ENCODE measurements at regions not wholly inside any gene's neighbourhood (a gene's known extent, or its start where the extent isn't known, plus 50 kb on each side); places are given as distances from the start of the nearest gene placed in this dataset.

DNA sequence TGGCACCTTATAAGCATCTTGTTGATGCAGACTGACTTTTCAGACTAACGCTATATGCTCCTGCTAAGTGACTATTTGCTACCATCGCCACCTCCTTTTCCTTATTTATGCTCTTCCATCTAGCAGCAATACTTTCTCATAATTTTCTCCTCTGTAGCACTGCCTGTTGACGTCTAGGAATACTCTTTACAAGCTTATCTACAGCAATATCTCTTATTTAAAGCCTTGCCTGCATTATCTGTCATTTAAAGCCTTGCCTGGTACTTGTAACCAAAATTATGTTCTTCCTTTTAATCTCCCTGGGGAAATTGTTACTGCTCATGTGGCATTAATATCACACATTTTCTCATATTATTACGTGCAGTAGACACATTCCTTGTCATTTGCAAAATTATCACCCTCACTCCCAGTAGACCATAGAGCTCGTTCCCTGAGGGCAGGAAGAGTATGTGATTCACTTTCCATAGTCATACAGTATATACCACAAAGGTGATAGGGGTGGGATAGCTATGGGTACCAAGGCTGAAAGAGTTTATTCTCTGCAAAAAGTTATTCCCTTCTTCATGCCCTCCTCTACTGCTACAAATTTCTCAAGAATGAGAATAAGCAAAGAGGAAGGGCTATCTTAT, 359.7 kb upstream of the PCDH15 start:
- DNase-seq (ENCODE audit: low spot score) = no peak

DNA sequence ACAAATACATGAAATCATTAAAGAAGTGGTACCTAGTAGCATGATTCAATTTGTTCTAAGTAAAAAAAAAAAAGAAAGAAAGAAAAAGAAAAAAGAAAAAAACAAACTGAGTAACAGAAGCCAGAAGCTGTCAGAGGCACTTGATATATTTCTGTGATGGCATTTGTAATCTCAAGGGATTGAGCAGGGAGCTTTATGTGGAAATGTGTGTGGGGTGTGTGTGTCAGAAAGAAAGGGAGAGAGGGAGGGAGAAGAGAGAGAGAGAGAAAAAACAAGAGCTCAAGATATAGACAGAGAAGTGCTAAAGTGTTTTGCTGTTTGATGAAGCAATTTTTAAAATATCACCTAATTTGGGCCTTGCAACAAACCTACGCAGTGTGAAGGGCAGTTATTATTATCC, 357.6 kb upstream of the PCDH15 start:
- no peak for DNase-seq (ENCODE audit: low spot score)

DNA sequence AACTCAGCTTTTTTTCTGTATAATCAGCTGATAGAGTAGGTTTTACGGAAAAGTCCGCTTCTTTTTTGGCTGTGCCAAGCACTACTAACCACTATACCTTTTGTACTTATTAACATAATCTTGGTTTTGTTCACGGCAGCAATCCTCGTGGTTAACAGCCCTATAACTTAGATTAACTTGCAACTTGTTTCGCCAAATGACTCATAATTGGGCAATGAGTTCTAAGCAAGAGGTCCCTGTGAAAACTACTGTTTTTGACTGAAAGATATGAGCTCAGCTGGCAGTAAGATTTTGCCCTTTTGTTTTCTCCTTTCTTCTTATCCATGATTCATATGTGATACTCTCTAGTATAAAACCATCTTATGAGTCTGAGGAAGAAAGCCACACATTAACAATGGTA, 345.0 kb upstream of the PCDH15 start:
- peak; percentile 67 for DNase-seq (ENCODE audit: low spot score)

DNA sequence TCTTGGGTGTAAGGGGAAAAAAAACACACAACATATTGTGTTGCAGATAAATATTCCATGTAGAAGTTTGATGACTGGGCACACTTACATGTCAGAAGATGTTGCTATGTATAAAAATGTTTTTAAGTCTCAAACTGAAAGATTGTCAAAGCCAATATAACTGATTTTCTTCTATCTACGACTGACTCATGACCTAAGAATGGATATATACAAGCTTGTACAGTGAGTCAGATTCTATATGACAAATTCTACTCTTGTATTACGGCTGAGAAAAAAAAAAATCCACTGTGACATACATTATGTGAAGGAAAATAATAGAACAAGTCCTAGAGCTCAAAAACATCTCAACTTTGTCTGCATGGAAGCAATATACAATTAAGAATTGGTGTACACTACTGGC, 343.0 kb upstream of the PCDH15 start:
- DNase-seq (ENCODE audit: low spot score) = no peak

DNA sequence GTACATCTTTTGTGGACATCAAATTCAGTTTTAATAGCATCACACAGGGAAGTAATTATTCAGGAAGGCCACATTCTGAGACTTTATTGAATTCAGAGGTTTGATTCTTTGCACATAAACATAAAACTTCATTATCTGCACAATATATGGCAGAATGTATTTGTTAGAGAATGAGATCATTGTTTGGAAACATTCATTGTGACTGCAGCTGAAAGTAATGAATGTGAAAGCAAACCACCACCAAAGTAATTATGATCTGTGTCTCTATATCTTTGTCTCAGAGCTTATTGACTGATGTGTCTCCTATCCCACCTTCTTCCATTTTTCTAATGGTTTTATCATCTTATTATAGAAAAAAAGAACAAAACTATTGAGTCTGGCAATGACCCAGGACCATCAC, 340.9 kb upstream of the PCDH15 start:
- DNase-seq (ENCODE audit: low spot score) = no peak

DNA sequence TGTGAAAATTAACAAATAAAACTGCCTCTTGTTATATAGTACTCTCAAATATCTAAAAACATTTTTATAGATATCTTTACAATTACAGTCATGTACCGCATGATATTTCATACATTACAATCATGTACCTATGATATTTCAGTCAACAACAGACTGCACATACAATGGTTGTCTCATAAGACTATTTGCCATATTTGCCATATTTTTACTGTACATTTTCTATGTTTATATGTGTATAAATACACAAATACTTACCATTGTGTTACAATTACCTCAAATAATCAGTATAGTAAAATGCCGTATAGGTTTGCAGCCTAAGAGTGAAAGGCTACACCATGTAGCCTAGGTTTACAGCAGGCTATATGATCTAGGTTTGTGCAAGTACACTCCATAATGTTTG, 336.0 kb upstream of the PCDH15 start:
- DNase-seq (ENCODE audit: low spot score) = no peak

DNA sequence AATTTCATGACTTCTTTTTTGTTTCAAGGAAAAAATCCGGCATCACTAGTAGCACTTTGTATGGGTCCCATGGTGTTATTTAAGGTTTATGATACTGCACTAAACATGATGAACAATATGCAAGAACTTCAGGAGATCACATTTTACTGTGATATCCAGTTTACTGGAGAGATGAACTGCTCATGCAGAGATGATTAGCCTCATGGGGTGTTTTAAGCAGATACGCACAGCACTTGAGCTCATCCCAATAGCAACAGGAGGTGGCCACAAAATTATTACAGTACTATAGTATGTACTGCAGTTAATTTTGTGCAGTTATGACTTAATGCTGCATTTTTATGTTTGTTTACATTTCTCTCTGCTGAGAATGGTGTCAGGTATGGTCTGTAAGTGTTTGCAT, 303.7 kb upstream of the PCDH15 start:
- DNase-seq (ENCODE audit: low spot score) = no peak

DNA sequence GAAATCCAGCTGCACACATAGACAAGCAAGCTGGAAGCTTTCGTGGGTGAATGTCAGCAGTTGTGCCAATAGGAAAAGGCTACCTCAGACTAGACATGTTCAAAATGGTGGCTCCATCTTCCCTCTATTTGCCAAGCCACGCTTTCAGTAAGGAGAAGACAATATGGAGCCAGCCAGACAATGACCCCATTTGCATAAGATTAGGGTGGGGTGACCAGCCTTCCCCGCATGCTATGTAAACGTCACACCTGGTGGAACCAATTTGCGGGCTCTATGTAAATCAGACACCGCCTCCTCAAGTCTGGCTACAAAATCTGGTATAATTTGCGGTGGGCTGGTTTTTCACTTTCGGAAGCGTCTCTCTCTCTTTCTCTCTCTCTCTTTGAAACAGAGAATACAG, 297.4 kb upstream of the PCDH15 start:
- no peak for DNase-seq (ENCODE audit: low spot score)

DNA sequence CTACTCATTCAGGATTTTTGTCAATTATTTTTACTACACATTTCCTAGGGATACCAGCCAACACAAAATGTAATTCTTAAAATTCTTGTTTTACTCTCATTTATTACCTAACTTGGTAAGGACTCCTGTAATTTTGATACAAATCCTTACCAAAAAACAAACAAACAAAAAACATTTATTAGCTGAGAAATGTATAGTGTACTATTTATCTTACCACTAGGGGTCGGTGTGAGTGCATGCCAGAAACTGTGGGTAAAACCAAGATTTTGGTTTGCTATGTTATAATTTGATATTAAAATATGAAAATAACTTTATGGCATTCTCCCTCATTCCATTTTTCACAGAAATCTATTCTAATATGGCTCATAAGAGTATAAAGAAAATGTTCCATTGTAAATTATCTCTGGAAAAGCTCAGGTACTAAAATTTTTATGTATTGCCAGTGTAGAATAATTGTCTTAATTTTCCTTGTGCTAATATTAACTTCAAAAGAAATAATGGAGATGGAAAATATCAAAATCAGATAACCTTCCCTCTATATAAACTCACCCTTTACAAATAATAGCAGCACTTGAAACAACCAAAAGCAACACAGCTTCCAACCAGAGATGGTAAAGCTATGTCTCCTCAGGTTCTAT, 290.8 kb upstream of the PCDH15 start:
- DNase-seq (ENCODE audit: low spot score) = peak; percentile 4

DNA sequence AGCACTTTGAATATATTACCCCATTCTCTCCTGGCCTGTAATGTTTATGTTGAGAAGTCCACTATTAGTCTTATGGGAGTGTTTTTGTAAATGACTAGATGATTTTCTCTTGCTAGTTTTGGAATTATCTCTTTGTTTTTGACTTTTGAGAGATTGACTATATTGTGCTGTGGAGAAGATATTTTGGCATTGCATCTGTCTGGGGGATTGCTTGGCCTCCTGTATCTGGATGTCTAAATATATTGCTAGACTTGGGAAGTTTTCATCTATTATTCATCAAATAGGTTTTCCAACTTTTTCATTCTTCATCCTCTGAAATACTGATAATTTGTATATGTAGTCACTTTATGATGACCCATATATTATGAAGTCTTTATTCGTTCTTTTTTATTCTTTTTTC, 277.1 kb upstream of the PCDH15 start:
- no peak for DNase-seq (ENCODE audit: low spot score)

DNA sequence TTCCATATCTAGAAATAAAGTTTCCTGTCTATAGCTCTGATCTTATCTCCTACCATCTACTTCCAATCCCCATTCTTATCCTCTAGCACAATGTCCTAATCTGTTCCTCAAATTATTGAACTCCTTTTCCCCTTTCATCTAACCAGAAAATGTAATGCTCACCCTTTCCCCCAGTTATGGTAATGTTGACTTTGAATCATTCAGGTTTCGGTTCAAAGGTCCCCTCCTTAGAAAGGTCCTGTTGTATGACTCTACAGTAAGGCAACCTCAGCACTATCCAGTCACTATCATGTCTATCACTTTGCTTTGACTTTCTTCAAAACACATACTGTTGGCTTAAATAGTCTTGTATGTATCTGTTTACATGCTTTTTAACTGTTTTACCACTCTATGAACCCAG, 264.2 kb upstream of the PCDH15 start:
- no peak for DNase-seq (ENCODE audit: low spot score)

DNA sequence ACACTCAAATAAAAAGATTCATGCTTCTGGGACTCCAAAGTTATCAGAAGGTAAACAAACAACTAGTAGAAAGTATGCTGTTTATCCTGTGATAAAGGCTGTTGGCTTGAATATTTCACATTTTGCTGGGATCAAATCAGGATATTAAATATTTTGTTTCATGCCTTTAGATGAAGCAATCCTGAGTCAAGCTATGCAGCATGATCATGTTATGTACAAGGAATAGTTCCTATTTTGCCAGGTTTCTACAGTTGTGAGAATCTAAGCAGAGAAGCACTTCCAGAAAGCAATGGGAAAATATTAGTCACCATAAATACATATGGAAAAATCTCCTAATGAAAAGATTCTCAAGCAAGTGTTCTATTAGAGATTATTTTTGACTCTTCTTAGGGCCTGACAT, 262.8 kb upstream of the PCDH15 start:
- DNase-seq (ENCODE audit: low spot score) = no peak

DNA sequence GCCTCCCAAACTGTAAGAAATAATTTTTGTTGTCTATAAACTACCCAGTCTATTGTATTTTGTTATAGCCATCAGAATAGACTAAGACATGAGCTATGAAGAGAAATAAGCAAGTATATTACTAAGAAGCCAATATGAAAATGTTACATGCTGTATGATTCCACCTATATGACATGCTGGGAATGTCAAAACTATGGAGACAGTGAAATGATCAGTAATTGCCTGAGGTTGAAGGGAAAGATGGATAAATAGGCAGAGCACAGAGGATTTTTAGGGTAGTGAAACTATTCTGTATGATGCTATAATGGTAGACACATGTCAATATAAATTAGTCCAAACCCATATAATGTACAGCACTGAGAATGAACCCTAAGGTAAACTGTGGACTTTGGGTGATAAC, 261.3 kb upstream of the PCDH15 start:
- no peak for DNase-seq (ENCODE audit: low spot score)

DNA sequence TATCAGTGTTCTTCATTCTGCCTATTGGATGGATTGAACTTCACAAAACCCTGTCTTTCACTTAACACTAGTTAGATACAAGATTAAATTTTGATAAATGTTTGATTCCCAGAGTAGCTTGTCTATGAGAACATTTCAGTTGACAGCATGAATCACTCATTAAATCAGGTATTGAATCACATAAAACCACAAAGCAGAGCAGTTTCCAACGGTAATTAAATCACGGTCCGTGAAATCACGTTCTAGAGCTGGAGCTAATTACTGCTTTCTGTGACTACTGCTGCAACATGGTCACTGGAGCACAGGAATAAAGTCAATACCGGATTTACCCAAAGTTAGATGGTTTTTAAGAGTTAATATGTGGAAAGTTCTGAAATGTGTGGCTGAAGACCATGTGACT, 257.8 kb upstream of the PCDH15 start:
- DNase-seq (ENCODE audit: low spot score) = no peak

DNA sequence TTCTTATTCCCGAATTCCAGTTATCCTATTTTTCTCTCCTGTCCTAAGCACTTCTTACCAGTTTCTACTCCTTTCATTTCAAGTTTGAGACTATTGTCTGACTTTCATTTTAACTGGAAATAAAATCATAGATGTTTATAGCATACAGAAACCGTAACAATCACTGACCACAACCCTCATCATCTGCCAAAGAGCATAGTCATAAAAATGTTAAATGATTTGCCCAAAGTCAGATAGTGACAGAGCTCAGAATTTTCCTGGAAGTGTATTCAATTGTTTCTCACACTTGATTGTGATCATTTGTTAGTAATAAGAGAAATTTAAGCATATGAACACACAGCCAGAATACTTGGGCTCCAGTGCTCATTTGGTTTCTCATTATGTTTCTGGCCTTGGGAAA, 250.5 kb upstream of the PCDH15 start:
- no peak for DNase-seq (ENCODE audit: low spot score)

DNA sequence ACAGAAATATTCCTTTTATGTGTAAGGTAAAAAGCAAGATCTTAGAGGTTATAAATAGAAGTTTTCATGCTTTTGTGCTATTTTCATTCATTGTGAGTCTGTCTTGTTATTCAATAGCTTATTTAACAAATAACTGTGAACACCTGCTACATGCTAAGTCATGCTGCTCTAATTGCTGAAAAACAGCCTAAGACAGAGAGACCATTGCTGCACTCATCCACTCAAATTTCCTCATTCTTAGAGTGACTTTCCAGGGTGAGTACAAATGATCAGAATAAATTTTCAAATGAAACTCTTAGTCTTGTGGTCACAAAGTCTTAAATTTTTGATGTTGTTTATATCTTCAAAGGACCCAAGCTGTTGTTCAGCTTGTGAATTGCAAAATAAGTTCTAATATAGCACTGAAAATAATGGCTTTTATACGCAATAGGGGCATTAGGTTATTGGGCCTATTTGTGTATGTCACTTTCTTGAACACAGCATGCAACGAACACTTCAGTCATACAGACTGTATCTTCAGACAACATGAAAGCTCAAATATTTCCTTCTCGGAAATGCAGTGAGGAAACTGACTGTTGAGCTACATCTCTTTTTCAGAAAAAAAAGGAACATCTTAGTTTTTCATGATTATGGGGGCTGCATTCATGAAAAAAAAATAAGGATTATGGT, 247.9 kb upstream of the PCDH15 start:
- no peak for DNase-seq (ENCODE audit: low spot score)

DNA sequence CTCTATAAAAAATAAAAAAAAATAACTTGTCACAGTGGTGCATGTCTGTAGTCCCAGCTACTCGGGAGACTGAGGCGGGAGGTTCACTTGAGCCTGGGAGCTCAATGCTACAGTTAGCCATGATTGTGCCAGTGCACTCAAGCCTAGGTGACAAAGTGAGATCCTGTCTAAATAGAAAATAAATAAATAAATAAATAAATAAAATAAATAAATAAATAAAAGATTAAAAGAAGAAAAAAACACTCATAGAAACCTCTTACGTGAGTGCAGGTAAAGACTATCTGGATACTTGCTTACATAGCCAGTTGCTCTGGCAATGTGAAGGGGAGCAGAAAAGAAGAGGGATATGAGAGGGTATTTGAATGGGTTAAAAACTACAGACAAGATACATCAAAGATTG, 242.5 kb upstream of the PCDH15 start:
- no peak for DNase-seq (ENCODE audit: low spot score)

DNA sequence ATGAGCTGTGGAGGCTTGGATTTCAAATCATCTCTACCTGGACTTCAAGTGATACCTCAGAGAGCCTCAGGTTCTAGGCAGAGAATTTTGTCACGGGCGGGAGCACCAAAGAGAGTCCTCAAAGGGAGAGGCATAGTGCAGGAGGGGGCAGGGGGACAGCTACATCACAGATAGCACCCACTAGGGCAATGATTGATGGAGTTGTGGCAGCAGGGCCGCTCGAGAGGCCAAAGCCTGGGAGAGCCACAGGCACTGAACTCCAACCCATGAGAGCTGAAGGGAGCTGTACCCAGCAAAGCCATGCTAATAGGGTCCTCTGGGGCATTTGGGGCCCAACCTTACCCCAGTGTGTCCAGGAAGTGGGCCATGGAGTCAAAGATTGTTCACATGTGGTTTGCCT, 232.0 kb upstream of the PCDH15 start:
- DNase-seq (ENCODE audit: low spot score) = no peak

DNA sequence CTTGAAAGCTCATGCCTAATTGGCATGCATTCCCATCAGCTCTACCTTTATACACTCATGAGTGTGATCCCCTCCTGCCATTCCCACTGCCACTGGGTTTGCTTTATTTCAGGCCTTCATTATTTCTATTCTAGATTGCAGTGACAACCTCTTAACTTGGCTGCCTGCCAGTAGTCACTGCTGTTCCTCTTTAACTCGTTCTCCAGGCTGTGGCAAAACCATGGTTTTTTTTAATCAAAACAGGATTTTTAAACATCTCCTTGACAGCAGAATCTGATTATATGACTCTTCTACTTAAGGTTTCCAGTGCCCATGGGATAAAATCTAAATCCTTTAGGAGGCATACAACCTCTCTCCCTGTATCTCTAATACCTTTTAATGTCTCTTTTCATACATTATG, 223.7 kb upstream of the PCDH15 start:
- peak; percentile 4 for DNase-seq (ENCODE audit: low spot score)

DNA sequence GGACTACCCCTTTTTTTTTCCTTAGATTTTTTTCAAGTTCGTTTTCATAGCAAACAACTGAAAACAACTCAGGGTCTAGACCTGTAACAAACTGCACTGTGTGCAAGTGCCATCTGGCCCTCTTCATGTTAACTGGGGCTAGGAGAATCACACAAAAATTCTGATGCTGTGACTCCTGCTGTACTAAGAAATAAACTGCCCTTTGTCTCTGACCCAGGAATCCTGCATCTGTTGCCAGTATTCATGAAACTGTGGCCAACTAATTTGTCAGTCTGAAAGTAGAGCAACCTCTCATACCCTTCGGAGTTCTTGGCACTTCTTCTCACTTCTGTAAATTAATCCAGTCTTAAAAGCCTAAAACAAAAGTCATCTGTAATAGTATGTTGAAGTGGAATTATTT, 218.4 kb upstream of the PCDH15 start:
- DNase-seq (ENCODE audit: low spot score) = no peak

DNA sequence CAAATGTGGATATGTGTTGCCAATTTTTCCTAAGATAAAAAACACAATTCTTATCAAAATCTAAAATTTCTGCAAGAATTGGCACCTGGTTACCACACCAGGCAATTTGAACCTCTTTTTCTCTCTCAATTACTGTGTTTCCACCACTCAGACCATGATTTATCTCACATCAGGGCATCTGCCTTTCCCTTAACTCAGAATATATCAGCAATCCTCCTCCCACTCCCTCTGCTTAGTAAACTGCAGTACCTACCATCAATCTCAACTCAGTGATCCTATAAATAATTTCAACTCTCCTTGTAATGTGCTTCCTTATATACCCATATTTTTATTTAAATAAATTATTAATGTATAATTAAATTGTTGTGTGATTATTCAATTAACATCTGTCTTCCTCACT, 212.3 kb upstream of the PCDH15 start:
- DNase-seq (ENCODE audit: low spot score) = no peak

DNA sequence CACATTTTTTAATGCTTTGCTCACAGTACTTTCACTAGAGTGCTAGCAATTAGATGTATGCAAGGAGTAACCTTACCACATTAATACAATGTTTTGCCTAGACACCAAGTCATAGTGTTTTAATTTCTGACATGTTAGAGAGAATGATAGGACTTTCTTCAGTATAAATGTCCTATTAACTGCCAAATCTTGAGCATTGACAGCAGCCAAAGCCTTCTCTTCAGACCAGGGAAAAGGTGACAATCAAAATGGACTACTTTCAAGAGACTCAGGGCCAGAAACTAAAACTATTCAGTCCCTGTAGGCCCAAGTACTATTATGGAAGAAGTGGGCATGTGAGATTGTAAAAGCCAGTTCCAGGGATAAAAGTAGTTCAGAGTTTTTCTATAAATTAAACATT, 201.4 kb upstream of the PCDH15 start:
- DNase-seq (ENCODE audit: low spot score) = no peak

DNA sequence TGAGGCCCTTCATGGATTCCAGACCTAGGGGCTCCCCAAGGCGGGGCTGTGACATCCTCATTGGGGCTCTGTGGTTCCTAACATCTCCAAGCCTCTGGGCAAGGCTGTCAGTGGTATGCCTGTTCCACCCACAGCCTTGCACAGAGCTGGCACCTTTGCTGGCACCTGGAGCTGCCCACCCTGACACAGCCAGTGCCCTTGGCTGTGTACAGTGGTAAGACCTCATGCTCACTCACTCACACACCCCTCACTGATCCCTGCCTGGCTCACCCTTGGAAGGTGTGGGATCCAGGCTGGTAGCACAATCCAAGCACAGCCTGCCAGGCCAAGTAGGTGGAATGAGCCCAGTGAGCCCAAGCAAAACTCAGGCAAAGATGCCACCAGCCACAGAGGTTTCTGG, 200.4 kb upstream of the PCDH15 start:
- no peak for DNase-seq (ENCODE audit: low spot score)

DNA sequence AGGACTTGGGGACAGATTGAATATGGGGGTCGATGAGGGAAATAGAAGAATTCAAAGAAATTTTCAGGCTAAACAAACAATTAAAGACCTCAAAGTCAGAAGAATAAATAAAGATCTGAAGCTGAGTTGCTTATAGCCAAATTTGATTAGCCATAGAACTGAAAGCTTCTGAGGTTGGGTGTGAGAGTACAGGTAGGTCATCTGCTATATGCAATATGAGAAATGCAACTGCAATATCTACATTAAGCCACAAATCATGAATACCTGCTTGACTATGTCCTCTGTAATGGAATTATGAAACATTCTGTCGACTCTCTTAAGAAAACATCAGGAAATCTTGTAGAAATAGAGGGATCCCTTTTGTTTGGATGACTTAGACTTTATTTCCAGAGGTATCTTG, 192.1 kb upstream of the PCDH15 start:
- no peak for DNase-seq (ENCODE audit: low spot score)

Data from H4 (cell line).